ENCODE measurements at regions not wholly inside any gene's neighbourhood (a gene's known extent, or its start where the extent isn't known, plus 50 kb on each side); places are given as distances from the start of the nearest gene placed in this dataset.

DNA sequence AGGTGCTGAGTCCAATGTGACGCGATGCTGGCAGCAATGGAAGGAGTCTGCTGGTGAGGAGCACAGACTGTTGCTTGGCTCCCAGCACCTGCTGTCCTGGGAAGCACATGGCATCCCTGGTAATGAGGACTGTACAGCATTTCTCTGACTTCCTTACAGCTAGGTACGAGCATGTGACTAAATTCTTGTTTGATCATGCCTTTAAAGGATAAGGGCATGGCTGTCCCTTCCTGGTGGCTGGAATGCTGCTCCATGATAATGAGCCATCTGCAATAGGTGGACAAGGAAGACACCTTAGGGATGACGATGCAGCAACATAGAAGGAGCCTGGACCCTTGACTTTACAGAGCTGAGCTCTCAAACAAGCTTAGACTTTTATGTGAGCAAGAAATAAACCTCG lies 278.0 kb upstream of the SPRED2 start:
- Mint-ChIP-seq H3K4me3 (no peak overlapping the region), H3K36me3 (no peaks in the 10 kb centered on the region), H3K27me3 (ENCODE audit: low read depth) (no peaks in the 10 kb centered on the region; the same call in 1 of the 2 replicates), H3K4me1 (0 out of 2 replicates have a peak, but pooled peaks cover 4% of the 10 kb centered on the region), H3K27ac (no peak overlapping the region), H3K9me3 (no peaks in the 10 kb centered on the region)
- DNase-seq (ENCODE audit: low spot score): no peak
- ChIA-PET POLR2A (interaction anchor here (0.6 kb wide), 1 partner anchor 1985 kb away, joined by 3 read pairs; no protein-coding TSS in a partner anchor), CTCF (interaction anchor here (0.6 to 2.2 kb wide), 33 partner anchors 9 to 714 kb away, joined by 3 to 38 read pairs (median 4); no protein-coding TSS in a partner anchor)
- TF ChIP-seq EMX1 (CRISPR knock-in tag; IDR thresholded peaks at IDR 0.05) (no peak), NFYB (CRISPR knock-in tag; conservative IDR thresholded peaks at IDR 0.05; ENCODE audit: low read depth) (no peak), MAX (CRISPR knock-in tag; IDR thresholded peaks at IDR 0.05) (no peak)
- ATAC-seq: no peak

GRCh38 chr2:65708086-65708485 lies 275.7 kb upstream of the SPRED2 start:
- no peak for ATAC-seq
- ChIA-PET CTCF (no interaction called here), POLR2A (no interaction called here)
- DNase-seq (ENCODE audit: low spot score): no peak
- Mint-ChIP-seq H3K4me3 (no peak overlapping the region), H3K9me3 (no peaks in the 10 kb centered on the region), H3K27ac (no peak overlapping the region), H3K36me3 (no peaks in the 10 kb centered on the region), H3K27me3 (ENCODE audit: low read depth) (no peaks in the 10 kb centered on the region; the same call in 1 of the 2 replicates), H3K4me1 (0 out of 2 replicates have a peak, but pooled peaks cover 4% of the 10 kb centered on the region)
- TF ChIP-seq FOXJ3 (CRISPR knock-in tag; IDR thresholded peaks at IDR 0.05; ENCODE audit: borderline replicate concordance) (no peak), CREB1 (CRISPR knock-in tag; IDR thresholded peaks at IDR 0.05) (no peak), ZBTB21 (CRISPR knock-in tag; IDR thresholded peaks at IDR 0.05; ENCODE audit: borderline replicate concordance) (no peak), ZNF317 (CRISPR knock-in tag; IDR thresholded peaks at IDR 0.05; ENCODE audit: borderline replicate concordance, low read depth) (no peak), FOXP1 (CRISPR knock-in tag; IDR thresholded peaks at IDR 0.05; ENCODE audit: borderline replicate concordance) (no peak)

DNA sequence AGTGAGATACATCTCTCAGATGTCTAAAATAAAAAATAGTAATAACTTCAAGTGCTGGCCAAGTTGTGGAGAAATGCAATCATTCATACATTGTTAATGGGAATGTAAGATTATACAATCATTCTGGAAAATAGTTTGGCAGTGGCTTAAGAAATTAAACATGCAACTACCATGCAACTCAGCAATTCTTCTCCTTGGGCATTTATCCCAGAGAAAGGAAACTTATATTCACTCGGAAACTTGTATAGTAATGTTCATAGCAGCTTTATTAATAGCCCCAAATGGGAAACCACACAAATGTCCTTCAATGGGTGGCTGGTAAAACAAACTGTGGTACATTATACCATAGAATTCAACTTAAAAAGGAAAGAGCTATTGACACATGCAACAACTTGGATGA lies 274.0 kb upstream of the SPRED2 start:
- Mint-ChIP-seq H3K36me3 (no peaks in the 10 kb centered on the region), H3K27me3 (ENCODE audit: low read depth) (no peaks in the 10 kb centered on the region; the same call in 1 of the 2 replicates), H3K27ac (no peak overlapping the region), H3K4me1 (0 out of 2 replicates have a peak, but pooled peaks cover 4% of the 10 kb centered on the region), H3K4me3 (no peak overlapping the region), H3K9me3 (no peaks in the 10 kb centered on the region)
- DNase-seq (ENCODE audit: low spot score) (no peak), ATAC-seq (no peak)
- TF ChIP-seq ZNF263 (CRISPR knock-in tag; IDR thresholded peaks at IDR 0.05; ENCODE audit: low read depth): no peak
- TF ChIP-seq, protein P1, sequence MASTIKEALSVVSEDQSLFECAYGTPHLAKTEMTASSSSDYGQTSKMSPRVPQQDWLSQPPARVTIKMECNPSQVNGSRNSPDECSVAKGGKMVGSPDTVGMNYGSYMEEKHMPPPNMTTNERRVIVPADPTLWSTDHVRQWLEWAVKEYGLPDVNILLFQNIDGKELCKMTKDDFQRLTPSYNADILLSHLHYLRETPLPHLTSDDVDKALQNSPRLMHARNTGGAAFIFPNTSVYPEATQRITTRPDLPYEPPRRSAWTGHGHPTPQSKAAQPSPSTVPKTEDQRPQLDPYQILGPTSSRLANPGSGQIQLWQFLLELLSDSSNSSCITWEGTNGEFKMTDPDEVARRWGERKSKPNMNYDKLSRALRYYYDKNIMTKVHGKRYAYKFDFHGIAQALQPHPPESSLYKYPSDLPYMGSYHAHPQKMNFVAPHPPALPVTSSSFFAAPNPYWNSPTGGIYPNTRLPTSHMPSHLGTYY (CRISPR knock-in tag; IDR thresholded peaks at IDR 0.05): no peak
- ChIA-PET POLR2A (no interaction called here), CTCF (interaction anchor here (0.5 kb wide), 1 partner anchor 99 kb away, joined by 3 read pairs; no protein-coding TSS in a partner anchor)

GRCh38 chr2:65701191-65701590 lies 268.8 kb upstream of the SPRED2 start:
- no peaks in the 10 kb centered on the region for H3K9me3 Mint-ChIP-seq
- ATAC-seq: no peak
- TF ChIP-seq GRHL2 (CRISPR knock-in tag; IDR thresholded peaks at IDR 0.05; ENCODE audit: insufficient replicate concordance, severe bottlenecking): no peak
- no peak overlapping the region for H3K4me3 Mint-ChIP-seq
- no peaks in the 10 kb centered on the region; the same call in 1 of the 2 replicates for H3K27me3 Mint-ChIP-seq (ENCODE audit: low read depth)
- POLR2A ChIA-PET: no interaction called here
- CTCF ChIA-PET: interaction anchor here (1.3 kb wide), 1 partner anchor 10 kb away, joined by 11 read pairs; no protein-coding TSS in a partner anchor
- no peaks in the 10 kb centered on the region for H3K36me3 Mint-ChIP-seq
- H3K27ac Mint-ChIP-seq: no peak overlapping the region
- DNase-seq (ENCODE audit: low spot score): no peak
- H3K4me1 Mint-ChIP-seq: peaks cover 3% of the 10 kb centered on the region; the same call in 1 of the 2 replicates

- POLR2A ChIA-PET: no interaction called here
- ATAC-seq: no peak
- DNase-seq (ENCODE audit: low spot score): no peak
- no peak overlapping the region for H3K4me3 Mint-ChIP-seq
- peaks cover 3% of the 10 kb centered on the region; the same call in 1 of the 2 replicates for H3K4me1 Mint-ChIP-seq
- no peak overlapping the region for H3K27ac Mint-ChIP-seq
- H3K27me3 Mint-ChIP-seq (ENCODE audit: low read depth): no peaks in the 10 kb centered on the region; the same call in 1 of the 2 replicates
- no peaks in the 10 kb centered on the region for H3K36me3 Mint-ChIP-seq
- H3K9me3 Mint-ChIP-seq: no peaks in the 10 kb centered on the region
- CTCF ChIA-PET: interaction anchor here (1.3 to 1.7 kb wide), 2 partner anchors 10 to 60 kb away, joined by 8 to 11 read pairs; no protein-coding TSS in a partner anchor
- no peak for TF ChIP-seq EMX1 (CRISPR knock-in tag; IDR thresholded peaks at IDR 0.05)
- TF ChIP-seq MLX (CRISPR knock-in tag; IDR thresholded peaks at IDR 0.05): no peak
- TF ChIP-seq, protein P2, sequence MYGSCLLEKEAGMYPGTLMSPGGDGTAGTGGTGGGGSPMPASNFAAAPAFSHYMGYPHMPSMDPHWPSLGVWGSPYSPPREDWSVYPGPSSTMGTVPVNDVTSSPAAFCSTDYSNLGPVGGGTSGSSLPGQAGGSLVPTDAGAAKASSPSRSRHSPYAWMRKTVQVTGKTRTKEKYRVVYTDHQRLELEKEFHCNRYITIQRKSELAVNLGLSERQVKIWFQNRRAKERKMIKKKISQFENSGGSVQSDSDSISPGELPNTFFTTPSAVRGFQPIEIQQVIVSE (CRISPR knock-in tag; IDR thresholded peaks at IDR 0.05; ENCODE audit: borderline replicate concordance): no peak
- TF ChIP-seq, protein P3, sequence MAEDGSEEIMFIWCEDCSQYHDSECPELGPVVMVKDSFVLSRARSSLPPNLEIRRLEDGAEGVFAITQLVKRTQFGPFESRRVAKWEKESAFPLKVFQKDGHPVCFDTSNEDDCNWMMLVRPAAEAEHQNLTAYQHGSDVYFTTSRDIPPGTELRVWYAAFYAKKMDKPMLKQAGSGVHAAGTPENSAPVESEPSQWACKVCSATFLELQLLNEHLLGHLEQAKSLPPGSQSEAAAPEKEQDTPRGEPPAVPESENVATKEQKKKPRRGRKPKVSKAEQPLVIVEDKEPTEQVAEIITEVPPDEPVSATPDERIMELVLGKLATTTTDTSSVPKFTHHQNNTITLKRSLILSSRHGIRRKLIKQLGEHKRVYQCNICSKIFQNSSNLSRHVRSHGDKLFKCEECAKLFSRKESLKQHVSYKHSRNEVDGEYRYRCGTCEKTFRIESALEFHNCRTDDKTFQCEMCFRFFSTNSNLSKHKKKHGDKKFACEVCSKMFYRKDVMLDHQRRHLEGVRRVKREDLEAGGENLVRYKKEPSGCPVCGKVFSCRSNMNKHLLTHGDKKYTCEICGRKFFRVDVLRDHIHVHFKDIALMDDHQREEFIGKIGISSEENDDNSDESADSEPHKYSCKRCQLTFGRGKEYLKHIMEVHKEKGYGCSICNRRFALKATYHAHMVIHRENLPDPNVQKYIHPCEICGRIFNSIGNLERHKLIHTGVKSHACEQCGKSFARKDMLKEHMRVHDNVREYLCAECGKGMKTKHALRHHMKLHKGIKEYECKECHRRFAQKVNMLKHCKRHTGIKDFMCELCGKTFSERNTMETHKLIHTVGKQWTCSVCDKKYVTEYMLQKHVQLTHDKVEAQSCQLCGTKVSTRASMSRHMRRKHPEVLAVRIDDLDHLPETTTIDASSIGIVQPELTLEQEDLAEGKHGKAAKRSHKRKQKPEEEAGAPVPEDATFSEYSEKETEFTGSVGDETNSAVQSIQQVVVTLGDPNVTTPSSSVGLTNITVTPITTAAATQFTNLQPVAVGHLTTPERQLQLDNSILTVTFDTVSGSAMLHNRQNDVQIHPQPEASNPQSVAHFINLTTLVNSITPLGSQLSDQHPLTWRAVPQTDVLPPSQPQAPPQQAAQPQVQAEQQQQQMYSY (CRISPR knock-in tag; IDR thresholded peaks at IDR 0.05): no peak
- no peak for TF ChIP-seq ZNF396 (CRISPR knock-in tag; IDR thresholded peaks at IDR 0.05; ENCODE audit: borderline replicate concordance)
Measured at GRCh38 chr2:65700720-65701119, 268.3 kb upstream of the SPRED2 start.

All from WTC11 (cell line).